ENCODE measurements at regions not wholly inside any gene's neighbourhood (a gene's known extent, or its start where the extent isn't known, plus 50 kb on each side); places are given as distances from the start of the nearest gene placed in this dataset.

GRCh38 chr1:73654714-73655113 lies 543.3 kb downstream of the LRRIQ3 start:
- no peak for TF ChIP-seq CTCF (IDR thresholded peaks at IDR 0.05; ENCODE audit: borderline replicate concordance, extremely low read depth, low read length, poor library complexity, severe bottlenecking)
- no peak for TF ChIP-seq EZH2 (IDR thresholded peaks at IDR 0.05; ENCODE audit: borderline replicate concordance, low read depth, low read length, severe bottlenecking)
